Ectodermal cell (in vitro differentiated cells): ENCODE measurements at regions not wholly inside any gene's neighbourhood (a gene's known extent, or its start where the extent isn't known, plus 50 kb on each side); places are given as distances from the start of the nearest gene placed in this dataset.
"Not testable (repeated sequence)": the region's sequence is repeated elsewhere in the genome, so short reads cannot be mapped to it uniquely, and the experiment has no call there.

Experiments
- H3K27ac ChIP-seq: 2 replicates; pipeline ENCODE4 v1.7.0; 2013; ENCODE audit warnings: mild to moderate bottlenecking, low read depth, low read length; ENCODE audit not compliant: insufficient read depth, poor library complexity, severe bottlenecking
- H3K27me3 ChIP-seq: 2 replicates; pipeline ENCODE4 v1.7.0; 2013; ENCODE audit warnings: mild to moderate bottlenecking, low read length; ENCODE audit not compliant: insufficient read depth, control insufficient read depth, poor library complexity, severe bottlenecking
- H3K36me3 ChIP-seq: one replicate; pipeline ENCODE4 v1.7.0; 2013; ENCODE audit warnings: low read length; ENCODE audit not compliant: control insufficient read depth, insufficient read depth
- H3K4me1 ChIP-seq: one replicate; pipeline ENCODE4 v1.7.0; 2013; ENCODE audit warnings: low read length; ENCODE audit not compliant: control insufficient read depth, insufficient read depth
- H3K4me3 ChIP-seq: 2 replicates; pipeline ENCODE4 v1.7.0; 2013; ENCODE audit warnings: low read depth, low read length, control low read depth; ENCODE audit not compliant: insufficient read depth
- H3K9me3 ChIP-seq: 2 replicates; pipeline ENCODE4 v1.7.0; 2013; ENCODE audit warnings: mild to moderate bottlenecking, low read length, moderate library complexity; ENCODE audit not compliant: control insufficient read depth
- WGBS, 2 experiments: methylation state at CpG; one replicate each; pipeline ENCODE4 v1.1.7; 2013; ENCODE audit warnings: missing lambda C conversion rate in 2 of 2; 5-methylcytosine and 5-hydroxymethylcytosine counted together

DNA sequence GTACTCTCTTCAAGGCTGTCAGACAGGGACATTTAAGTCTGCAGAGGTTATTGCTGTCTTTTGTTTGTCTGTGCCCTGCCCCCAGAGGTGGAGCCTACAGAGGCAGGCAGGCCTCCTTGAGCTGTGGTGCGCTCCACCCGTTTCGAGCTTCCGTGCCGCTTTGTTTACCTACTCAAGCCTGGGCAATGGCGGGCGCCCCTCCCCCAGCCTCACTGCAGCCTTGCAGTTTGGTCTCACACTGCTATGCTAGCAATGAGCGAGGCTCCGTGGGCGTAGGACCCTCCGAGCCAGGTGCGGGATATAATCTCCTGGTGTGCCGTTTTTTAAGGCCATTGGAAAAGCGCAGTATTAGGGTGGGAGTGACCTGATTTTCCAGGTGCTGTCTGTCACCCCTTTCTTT, 373.4 kb downstream of the DNAJB9 start:
- H3K27ac ChIP-seq, H3K36me3 ChIP-seq, H3K4me3 ChIP-seq, H3K27me3 ChIP-seq, H3K9me3 ChIP-seq, H3K4me1 ChIP-seq: not testable (repeated sequence)
- 95 to 96% methylated on average over 14 of the region's 14 CpGs for WGBS, 2 experiments

- 96 to 97% methylated on average over 4 of the region's 4 CpGs for WGBS, 2 experiments
- H3K4me1 ChIP-seq: no peaks in the 10 kb centered on the region
- no peaks in the 10 kb centered on the region for H3K36me3 ChIP-seq
- H3K27ac ChIP-seq: no peak overlapping the region
- H3K27me3 ChIP-seq: no peaks in the 10 kb centered on the region
- no peak overlapping the region for H3K4me3 ChIP-seq
- H3K9me3 ChIP-seq: peaks cover 3% of the 10 kb centered on the region
These were observed 377.9 kb downstream of the DNAJB9 start for GRCh38 chr7:108947526-108947925.

GRCh38 chr7:108972004-108972403, 402.3 kb downstream of the DNAJB9 start:
- Histone ChIP-seq H3K4me1 (no peaks in the 10 kb centered on the region), H3K4me3 (no peak overlapping the region), H3K36me3 (no peaks in the 10 kb centered on the region), H3K27ac (no peak overlapping the region), H3K27me3 (no peaks in the 10 kb centered on the region), H3K9me3 (no peaks in the 10 kb centered on the region)
- 90 to 97% methylated on average over 1 to 2 of the region's 2 CpGs for WGBS, 2 experiments

GRCh38 chr7:108973075-108973474, 403.4 kb downstream of the DNAJB9 start:
- no peaks in the 10 kb centered on the region for H3K4me1 ChIP-seq
- no peak overlapping the region for H3K4me3 ChIP-seq
- no peaks in the 10 kb centered on the region for H3K36me3 ChIP-seq
- no peaks in the 10 kb centered on the region for H3K9me3 ChIP-seq
- no peak overlapping the region for H3K27ac ChIP-seq
- no peaks in the 10 kb centered on the region for H3K27me3 ChIP-seq
- WGBS, 2 experiments: 80 to 90% methylated on average over 1 of the region's 1 CpG

GRCh38 chr7:108974641-108975040, 405.0 kb downstream of the DNAJB9 start:
- H3K27me3 ChIP-seq: no peaks in the 10 kb centered on the region
- WGBS, 2 experiments: 89 to 100% methylated on average over 1 of the region's 1 CpG
- no peaks in the 10 kb centered on the region for H3K4me1 ChIP-seq
- H3K9me3 ChIP-seq: no peaks in the 10 kb centered on the region
- H3K4me3 ChIP-seq: no peak overlapping the region
- H3K27ac ChIP-seq: no peak overlapping the region
- no peaks in the 10 kb centered on the region for H3K36me3 ChIP-seq

GRCh38 chr7:108985037-108985436, 415.4 kb downstream of the DNAJB9 start:
- WGBS, 2 experiments: 92 to 96% methylated on average over 3 of the region's 3 CpGs
- H3K9me3 ChIP-seq: no peaks in the 10 kb centered on the region

GRCh38 chr7:108989319-108989718, 419.6 kb downstream of the DNAJB9 start:
- peaks cover 10% of the 10 kb centered on the region for H3K4me1 ChIP-seq
- WGBS, 2 experiments: 94 to 96% methylated on average over 2 of the region's 2 CpGs
- no peak overlapping the region for H3K27ac ChIP-seq
- no peaks in the 10 kb centered on the region for H3K36me3 ChIP-seq
- no peak overlapping the region for H3K4me3 ChIP-seq
- no peaks in the 10 kb centered on the region for H3K27me3 ChIP-seq
- no peaks in the 10 kb centered on the region for H3K9me3 ChIP-seq

More at GRCh38 chr7:108985037-108985436, 415.4 kb downstream of the DNAJB9 start:
- Histone ChIP-seq H3K4me3 (no peak overlapping the region), H3K27ac (no peak overlapping the region), H3K27me3 (no peaks in the 10 kb centered on the region), H3K36me3 (no peaks in the 10 kb centered on the region), H3K4me1 (peaks cover 6% of the 10 kb centered on the region)

DNA sequence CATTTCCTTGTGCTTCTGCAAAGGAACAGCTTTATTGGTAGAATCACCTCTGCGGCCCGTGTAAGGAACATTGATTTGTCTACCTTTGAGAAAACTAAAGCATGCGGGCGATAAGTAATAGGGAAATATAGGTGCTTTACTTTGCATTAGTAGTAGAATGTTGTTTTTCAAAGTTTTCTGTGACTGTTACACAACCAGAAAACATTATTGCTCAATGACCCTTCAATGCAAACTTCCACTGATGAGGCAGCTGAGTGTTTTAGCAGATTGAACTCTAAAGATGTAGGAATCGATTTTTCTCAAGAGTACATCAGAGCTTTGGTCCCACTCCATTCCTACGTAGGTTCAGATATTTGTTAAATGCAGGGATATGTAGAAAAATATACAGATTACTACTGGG, 427.8 kb downstream of the DNAJB9 start:
- no peaks in the 10 kb centered on the region for H3K36me3 ChIP-seq
- WGBS, 2 experiments: 95 to 96% methylated on average over 6 of the region's 6 CpGs
- no peak overlapping the region for H3K27ac ChIP-seq
- no peaks in the 10 kb centered on the region for H3K9me3 ChIP-seq
- no peak overlapping the region for H3K4me3 ChIP-seq
- H3K4me1 ChIP-seq: no peaks in the 10 kb centered on the region
- no peaks in the 10 kb centered on the region for H3K27me3 ChIP-seq

- 90 to 100% methylated on average over 1 of the region's 1 CpG for WGBS, 2 experiments
- Histone ChIP-seq H3K9me3 (no peaks in the 10 kb centered on the region), H3K4me1 (no peaks in the 10 kb centered on the region), H3K36me3 (no peaks in the 10 kb centered on the region), H3K4me3 (no peak overlapping the region), H3K27me3 (no peaks in the 10 kb centered on the region), H3K27ac (no peak overlapping the region)
These were observed 434.1 kb downstream of the DNAJB9 start for GRCh38 chr7:109003742-109004141.

- no peak overlapping the region for H3K4me3 ChIP-seq
- 95 to 96% methylated on average over 6 of the region's 6 CpGs for WGBS, 2 experiments
These were observed 440.0 kb downstream of the DNAJB9 start for GRCh38 chr7:109009636-109010035.

GRCh38 chr7:109020251-109020650, 450.6 kb downstream of the DNAJB9 start:
- no peak overlapping the region for H3K4me3 ChIP-seq
- H3K27ac ChIP-seq: no peak overlapping the region
- no peaks in the 10 kb centered on the region for H3K36me3 ChIP-seq
- H3K9me3 ChIP-seq: no peaks in the 10 kb centered on the region
- H3K4me1 ChIP-seq: no peaks in the 10 kb centered on the region
- WGBS, 2 experiments: 85 to 90% methylated on average over 4 of the region's 4 CpGs
- no peaks in the 10 kb centered on the region for H3K27me3 ChIP-seq

More at GRCh38 chr7:109009636-109010035, 440.0 kb downstream of the DNAJB9 start:
- Histone ChIP-seq H3K36me3 (no peaks in the 10 kb centered on the region), H3K27me3 (no peaks in the 10 kb centered on the region), H3K9me3 (no peaks in the 10 kb centered on the region), H3K27ac (no peak overlapping the region), H3K4me1 (no peaks in the 10 kb centered on the region)
